ENCODE measurements at regions not wholly inside any gene's neighbourhood (a gene's known extent, or its start where the extent isn't known, plus 50 kb on each side); places are given as distances from the start of the nearest gene placed in this dataset.

- ATAC-seq (no peak), DNase-seq (ENCODE audit: extremely low read depth in 1 of 4, low spot score in 3 of 4) (no peak), FAIRE-seq (no peak)
- H4K20me1 ChIP-seq (replicated peaks; ENCODE audit: control insufficient read depth, insufficient read depth, low read length), result no peaks in the 10 kb centered on the region
- H3K27me3 ChIP-seq (ENCODE audit: control insufficient read depth in 2 of 2, insufficient read depth in 2 of 2, low read length in 2 of 2), result no peaks in the 10 kb centered on the region
- H3K9me3 ChIP-seq (replicated peaks; ENCODE audit: control insufficient read depth, insufficient read depth, low read depth, low read length), result no peaks in the 10 kb centered on the region
- H3K4me2 ChIP-seq (ENCODE audit: insufficient read depth, low read length), result no peak overlapping the region
- H3K4me3 ChIP-seq, result no peak overlapping the region
- no peak overlapping the region for H3K9ac ChIP-seq (ENCODE audit: insufficient read depth in 1 of 2, low read depth in 2 of 2, low read length in 2 of 2)
- no peaks in the 10 kb centered on the region for H3K79me2 ChIP-seq (ENCODE audit: control insufficient read depth, insufficient read depth, low read length)
- POLR2A ChIA-PET, result no interaction called here
- no peaks in the 10 kb centered on the region for H3K9me1 ChIP-seq (ENCODE audit: control insufficient read depth, insufficient read depth, low read length)
- in situ Hi-C loops (cut with MboI), result no loop called here
- WGBS (ENCODE audit: insufficient coverage, low coverage, missing lambda C conversion rate), result 6% methylated on average over 6 of the region's 6 CpGs
- intact Hi-C loops (cut with micrococcal nuclease), result no loop called here
- H2AFZ ChIP-seq (ENCODE audit: low read depth, low read length), result no peak overlapping the region
- H3K36me3 ChIP-seq (ENCODE audit: control insufficient read depth, insufficient read depth, low read length), result no peaks in the 10 kb centered on the region
- no peaks in the 10 kb centered on the region for H3K4me1 ChIP-seq (replicated peaks in 1 of 2; ENCODE audit: control insufficient read depth in 2 of 2, insufficient read depth in 2 of 2, low read length in 2 of 2)
- no peak overlapping the region for H3K27ac ChIP-seq (ENCODE audit: extremely low read depth, low read depth, low read length)
- no TSS peak for BruUV-seq (replicated peaks)
- CTCF ChIA-PET (ENCODE audit: low intra/inter-chr PET ratio), result no interaction called here
- TF ChIP-seq, protein P1, sequence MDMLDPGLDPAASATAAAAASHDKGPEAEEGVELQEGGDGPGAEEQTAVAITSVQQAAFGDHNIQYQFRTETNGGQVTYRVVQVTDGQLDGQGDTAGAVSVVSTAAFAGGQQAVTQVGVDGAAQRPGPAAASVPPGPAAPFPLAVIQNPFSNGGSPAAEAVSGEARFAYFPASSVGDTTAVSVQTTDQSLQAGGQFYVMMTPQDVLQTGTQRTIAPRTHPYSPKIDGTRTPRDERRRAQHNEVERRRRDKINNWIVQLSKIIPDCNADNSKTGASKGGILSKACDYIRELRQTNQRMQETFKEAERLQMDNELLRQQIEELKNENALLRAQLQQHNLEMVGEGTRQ (CRISPR knock-in tag; IDR thresholded peaks at IDR 0.05), result 0 out of 2 replicates have a peak, but pooled peaks have one; percentile 13
- TF ChIP-seq EP400 (IDR thresholded peaks at IDR 0.05) (no peak), ZBTB43 (CRISPR knock-in tag; IDR thresholded peaks at IDR 0.05) (no peak), RAD51 (IDR thresholded peaks at IDR 0.05; ENCODE audit: borderline replicate concordance, low read depth) (peak; percentile 55), SPI1 (IDR thresholded peaks at IDR 0.05; ENCODE audit: borderline replicate concordance, low read depth, low read length) (no peak), CREB1 (IDR thresholded peaks at IDR 0.05) (no peak), CREB1 (CRISPR knock-in tag; IDR thresholded peaks at IDR 0.05) (no peak), REST (IDR thresholded peaks at IDR 0.05; ENCODE audit: borderline replicate concordance) (no peak), REST (CRISPR knock-in tag; IDR thresholded peaks at IDR 0.05; ENCODE audit: low read depth) (no peak), ATF7 (IDR thresholded peaks at IDR 0.05) (no peak), CBFA2T3 (IDR thresholded peaks at IDR 0.05) (no peak), ZNF347 (CRISPR knock-in tag; IDR thresholded peaks at IDR 0.05; ENCODE audit: low read depth) (no peak), ZNF23 (CRISPR knock-in tag; IDR thresholded peaks at IDR 0.05) (no peak), NCOA6 (IDR thresholded peaks at IDR 0.05) (no peak), CBFA2T2 (conservative IDR thresholded peaks at IDR 0.05) (0 out of 2 replicates have a peak, but pooled peaks have one; percentile 6)
- TF ChIP-seq, protein P2, sequence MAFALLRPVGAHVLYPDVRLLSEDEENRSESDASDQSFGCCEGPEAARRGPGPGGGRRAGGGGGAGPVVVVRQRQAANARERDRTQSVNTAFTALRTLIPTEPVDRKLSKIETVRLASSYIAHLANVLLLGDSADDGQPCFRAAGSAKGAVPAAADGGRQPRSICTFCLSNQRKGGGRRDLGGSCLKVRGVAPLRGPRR (CRISPR knock-in tag; IDR thresholded peaks at IDR 0.05), result no peak
These were observed 472.9 kb upstream of the GALNTL6 start for GRCh38 chr4:171340258-171340657.

Measured in K562 (cell line).